PC-3 (cell line): ENCODE measurements at regions not wholly inside any gene's neighbourhood (a gene's known extent, or its start where the extent isn't known, plus 50 kb on each side); places are given as distances from the start of the nearest gene placed in this dataset.

ENCODE experiments used
- EZH2 ChIP-seq: fragments of 300-600 bp; sonication (generic); IDR thresholded peaks from one replicate; pipeline ENCODE4 v1.6.1; 2017; ENCODE audit warnings: antibody characterized with exemption, mild to moderate bottlenecking, low read length; ENCODE audit not compliant: unreplicated experiment
- EZH2phosphoT487 ChIP-seq: fragments of 300-600 bp; sonication (generic); IDR thresholded peaks from 2 replicates; pipeline ENCODE4 v1.6.1; 2018; ENCODE audit warnings: mild to moderate bottlenecking, antibody characterized with exemption, low read length, borderline replicate concordance
- TF ChIP-seq, protein P1 (sequence below): fragments of 300-600 bp; sonication (generic); conservative IDR thresholded peaks from 2 replicates; pipeline ENCODE4 v1.5.1; 2017; ENCODE audit warnings: antibody characterized with exemption, low read depth, mild to moderate bottlenecking, low read length

DNA sequence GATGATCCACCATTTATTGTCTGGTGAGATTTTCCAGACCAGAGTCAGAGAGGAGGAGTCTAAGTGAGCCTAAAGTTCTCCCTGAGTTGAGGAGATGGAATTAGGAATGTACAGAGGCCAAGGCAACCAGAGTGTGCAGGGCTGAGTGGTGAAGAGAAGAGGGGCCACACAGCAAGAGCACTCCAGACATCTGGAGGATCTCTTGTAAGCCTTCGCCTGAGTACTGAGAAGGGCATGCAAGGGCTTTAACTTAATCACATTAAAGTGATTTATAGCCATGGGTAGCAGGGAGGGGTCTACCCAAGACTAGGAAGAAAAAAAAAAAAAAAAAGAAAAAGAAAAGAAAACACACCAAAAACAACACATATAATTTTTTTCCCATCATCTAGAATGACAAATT, 1190.4 kb downstream of the GATA3 start:
- TF ChIP-seq, protein P1, sequence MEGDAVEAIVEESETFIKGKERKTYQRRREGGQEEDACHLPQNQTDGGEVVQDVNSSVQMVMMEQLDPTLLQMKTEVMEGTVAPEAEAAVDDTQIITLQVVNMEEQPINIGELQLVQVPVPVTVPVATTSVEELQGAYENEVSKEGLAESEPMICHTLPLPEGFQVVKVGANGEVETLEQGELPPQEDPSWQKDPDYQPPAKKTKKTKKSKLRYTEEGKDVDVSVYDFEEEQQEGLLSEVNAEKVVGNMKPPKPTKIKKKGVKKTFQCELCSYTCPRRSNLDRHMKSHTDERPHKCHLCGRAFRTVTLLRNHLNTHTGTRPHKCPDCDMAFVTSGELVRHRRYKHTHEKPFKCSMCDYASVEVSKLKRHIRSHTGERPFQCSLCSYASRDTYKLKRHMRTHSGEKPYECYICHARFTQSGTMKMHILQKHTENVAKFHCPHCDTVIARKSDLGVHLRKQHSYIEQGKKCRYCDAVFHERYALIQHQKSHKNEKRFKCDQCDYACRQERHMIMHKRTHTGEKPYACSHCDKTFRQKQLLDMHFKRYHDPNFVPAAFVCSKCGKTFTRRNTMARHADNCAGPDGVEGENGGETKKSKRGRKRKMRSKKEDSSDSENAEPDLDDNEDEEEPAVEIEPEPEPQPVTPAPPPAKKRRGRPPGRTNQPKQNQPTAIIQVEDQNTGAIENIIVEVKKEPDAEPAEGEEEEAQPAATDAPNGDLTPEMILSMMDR: no peak
- TF ChIP-seq EZH2phosphoT487 (no peak), EZH2 (no peak)
